VCaP (cell line): ENCODE measurements at regions not wholly inside any gene's neighbourhood (a gene's known extent, or its start where the extent isn't known, plus 50 kb on each side); places are given as distances from the start of the nearest gene placed in this dataset.

ENCODE experiments used
- H3K27ac ChIP-seq: fragments of 450-650 bp; 2 replicates; pipeline ENCODE4 v1.5.1; 2017
- CTCF ChIP-seq: fragments of 450-650 bp; conservative IDR thresholded peaks from 2 replicates; pipeline ENCODE4 v1.5.1; 2017; ENCODE audit warnings: mild to moderate bottlenecking, moderate library complexity

GRCh38 chr5:158384535-158385481, 525.9 kb upstream of the CLINT1 start:
- no peak for TF ChIP-seq CTCF
- H3K27ac ChIP-seq = no peak overlapping the region

GRCh38 chr5:158383486-158383885, 524.5 kb upstream of the CLINT1 start:
- no peak for TF ChIP-seq CTCF
- no peak overlapping the region for H3K27ac ChIP-seq

DNA sequence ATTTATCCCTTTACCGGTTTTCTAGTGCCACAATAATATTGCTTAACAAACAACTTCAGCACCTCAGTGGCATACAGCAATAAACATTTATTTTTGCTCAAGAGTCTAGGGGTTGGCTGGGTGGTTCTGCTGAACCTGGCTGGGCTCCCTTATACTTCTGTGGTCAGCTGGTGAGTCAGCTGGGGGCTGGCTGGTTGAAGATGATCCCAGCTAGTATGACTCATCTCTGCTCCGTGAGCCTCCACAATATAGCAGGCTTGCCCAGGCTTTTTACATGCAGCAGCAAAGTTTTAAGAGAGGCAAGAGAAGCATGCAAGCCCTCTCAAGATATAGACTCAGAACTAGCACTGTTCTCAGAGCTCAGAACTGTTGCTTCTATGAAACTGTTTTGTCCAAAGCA, 523.5 kb upstream of the CLINT1 start:
- H3K27ac ChIP-seq = no peak overlapping the region
- no peak for TF ChIP-seq CTCF

DNA sequence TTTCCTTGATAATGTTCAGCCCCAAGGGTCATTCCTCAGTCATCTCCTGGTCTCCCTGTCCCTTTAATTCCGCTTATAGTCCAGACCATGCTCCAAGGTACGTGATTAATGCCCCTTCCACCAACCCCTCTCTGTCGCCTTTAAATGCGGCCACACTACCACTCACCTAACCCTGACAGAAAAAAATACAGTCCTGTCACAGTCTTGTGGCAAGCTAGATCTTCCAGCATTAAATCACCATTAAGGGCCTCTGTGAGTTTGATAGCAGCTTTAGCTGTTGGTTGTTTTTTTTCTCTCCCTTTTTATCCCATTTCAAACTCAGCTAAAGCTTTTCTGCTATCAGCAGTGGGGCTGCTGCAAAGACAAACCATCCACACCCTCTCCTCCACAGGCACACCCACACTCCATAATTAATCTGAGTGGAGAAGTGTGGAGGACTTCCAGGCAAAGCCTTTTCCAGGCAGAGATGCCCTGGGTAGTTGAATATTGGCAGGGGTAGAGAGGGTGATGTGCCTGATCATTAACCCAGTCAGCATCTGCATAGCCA, 522.7 kb upstream of the CLINT1 start:
- no peak overlapping the region for H3K27ac ChIP-seq
- TF ChIP-seq CTCF = no peak

DNA sequence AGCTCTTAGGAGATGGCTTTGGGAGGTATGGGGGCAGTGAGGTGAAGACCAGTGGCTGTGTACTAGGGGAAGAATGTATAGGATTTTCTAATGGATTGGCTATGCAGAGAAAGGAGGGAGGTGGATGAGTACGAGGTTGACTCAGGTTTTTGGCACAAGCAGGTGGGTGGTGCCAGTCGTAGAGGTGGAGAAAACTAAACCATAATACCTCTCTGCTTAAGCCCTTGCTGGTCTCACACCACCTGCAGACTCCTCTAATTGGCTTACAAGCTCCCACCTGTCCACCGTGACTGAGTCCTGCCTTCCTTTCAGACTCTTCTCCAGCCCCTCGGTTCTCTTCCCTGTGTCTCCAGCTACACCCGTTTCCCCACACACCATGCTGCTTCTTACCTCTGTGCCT, 521.7 kb upstream of the CLINT1 start:
- H3K27ac ChIP-seq = no peak overlapping the region
- TF ChIP-seq CTCF = no peak

DNA sequence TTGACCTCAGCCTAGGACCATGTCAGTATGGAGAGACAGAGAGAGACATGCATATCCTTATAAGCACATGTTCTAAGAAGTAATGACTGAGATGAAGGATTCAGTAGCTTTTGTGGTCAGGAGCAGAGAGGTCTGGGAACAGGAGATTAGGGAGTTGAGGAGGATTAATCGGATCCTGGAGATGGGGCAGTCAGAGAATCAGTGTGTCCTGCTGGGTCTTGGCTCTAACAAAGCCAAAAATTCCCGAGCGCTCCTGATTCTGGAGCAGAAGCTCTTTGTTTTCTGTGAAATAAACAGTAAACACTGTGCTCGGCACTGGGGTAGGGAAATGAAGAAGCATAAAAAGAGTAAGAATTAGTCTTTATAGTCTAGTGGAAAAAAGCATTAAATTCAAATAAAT, 520.0 kb upstream of the CLINT1 start:
- H3K27ac ChIP-seq = no peak overlapping the region
- no peak for TF ChIP-seq CTCF

DNA sequence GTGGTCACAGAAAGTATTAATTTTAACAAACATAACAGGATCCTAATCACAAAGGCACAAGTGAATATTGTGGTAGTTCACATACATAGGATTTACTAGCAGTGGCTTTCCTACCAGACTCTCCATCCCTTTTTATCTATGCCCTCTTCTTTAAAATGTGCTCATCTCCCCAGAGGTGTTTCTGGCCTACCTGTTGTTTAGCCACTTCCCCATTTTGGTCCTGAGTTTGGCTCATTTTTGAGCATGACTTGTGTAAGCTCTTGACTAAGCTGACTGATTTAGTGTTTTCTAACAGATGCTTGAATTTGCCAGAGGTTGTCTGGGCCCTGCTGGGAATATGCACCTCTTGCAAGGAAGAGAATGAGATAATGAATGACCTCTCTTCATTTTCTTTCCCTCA, 517.7 kb upstream of the CLINT1 start:
- no peak for TF ChIP-seq CTCF
- no peak overlapping the region for H3K27ac ChIP-seq
